HG03469 (cell line): ENCODE measurements at regions not wholly inside any gene's neighbourhood (a gene's known extent, or its start where the extent isn't known, plus 50 kb on each side); places are given as distances from the start of the nearest gene placed in this dataset.

Experiments
- ATAC-seq: cut with Tn5 transposase; IDR thresholded peaks from one replicate; pipeline ENCODE4 v1.9.1; 2021; ENCODE audit warnings: mild to moderate bottlenecking, moderate library complexity, moderate number of reproducible peaks; ENCODE audit not compliant: unreplicated experiment

GRCh38 chr20:39549733-39550132 lies 587.6 kb downstream of the DHX35 start:
- ATAC-seq, result no peak

- no peak for ATAC-seq
Observed at GRCh38 chr20:39547546-39548408, 585.6 kb downstream of the DHX35 start.

GRCh38 chr20:39541136-39541803 lies 579.1 kb downstream of the DHX35 start:
- ATAC-seq, result no peak

DNA sequence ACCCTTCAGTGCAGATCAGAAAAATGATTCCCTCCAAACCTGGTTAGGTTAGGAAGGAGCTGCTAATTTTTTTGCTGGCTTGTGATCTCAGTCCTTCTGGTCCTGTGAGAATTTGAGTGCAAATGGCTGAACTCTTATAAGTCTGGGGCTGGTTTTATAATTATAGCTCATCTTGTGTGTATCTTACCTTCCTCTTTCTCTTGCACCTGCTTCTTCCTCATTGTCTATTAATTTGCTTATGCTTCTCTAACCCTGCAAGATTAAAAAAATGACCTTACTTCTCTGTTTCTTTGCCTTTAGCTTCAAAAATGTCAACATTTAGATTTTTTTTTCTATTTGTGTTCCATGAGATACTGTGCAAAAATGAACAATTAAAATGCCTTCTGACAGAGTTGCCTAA lies 576.2 kb downstream of the DHX35 start:
- ATAC-seq, result no peak

DNA sequence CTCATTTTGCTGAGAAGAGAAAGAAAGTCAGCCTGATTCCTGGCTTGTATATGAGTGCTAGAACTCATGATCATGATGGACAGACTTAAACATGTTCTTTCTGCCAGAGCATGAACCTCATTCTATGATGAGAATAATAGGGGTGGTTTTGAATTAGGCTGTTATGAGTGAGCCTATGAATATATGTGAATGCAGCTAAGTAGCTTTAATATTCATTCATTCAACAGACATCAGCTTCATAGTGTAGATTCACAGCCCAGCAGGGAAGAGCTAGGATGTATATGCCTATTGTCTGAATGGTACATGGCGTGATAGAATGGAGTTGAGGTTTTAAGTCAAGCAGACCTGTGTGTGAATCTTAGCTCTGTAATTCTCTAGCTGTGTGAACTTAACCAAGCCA lies 573.2 kb downstream of the DHX35 start:
- ATAC-seq, result no peak

- no peak for ATAC-seq
Observed at GRCh38 chr20:39534846-39535245, 572.7 kb downstream of the DHX35 start.

GRCh38 chr20:39533858-39534257 lies 571.7 kb downstream of the DHX35 start:
- no peak for ATAC-seq

- no peak for ATAC-seq
Observed at GRCh38 chr20:39532205-39532604, 570.1 kb downstream of the DHX35 start.

DNA sequence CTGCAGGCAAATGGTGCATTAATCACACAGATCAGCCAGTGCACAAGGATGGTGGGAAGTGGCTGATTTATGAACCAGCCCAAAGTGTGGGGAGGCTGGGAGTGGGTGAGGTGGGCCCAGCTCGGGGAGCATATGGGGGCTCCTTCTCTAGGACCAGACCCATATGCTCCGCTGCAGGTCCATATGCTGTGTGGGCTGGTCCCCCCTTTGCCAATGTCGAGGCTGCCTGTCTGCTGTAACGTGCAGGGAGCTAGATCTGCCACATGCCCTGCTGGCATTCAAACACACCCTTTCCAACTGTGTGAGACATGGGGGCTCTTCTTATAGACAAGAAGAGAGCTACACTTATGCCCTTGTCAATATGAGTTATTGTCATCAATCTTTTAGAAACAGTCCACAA lies 566.3 kb downstream of the DHX35 start:
- no peak for ATAC-seq

- ATAC-seq, result no peak
Observed at GRCh38 chr20:39524371-39524911, 562.3 kb downstream of the DHX35 start.

DNA sequence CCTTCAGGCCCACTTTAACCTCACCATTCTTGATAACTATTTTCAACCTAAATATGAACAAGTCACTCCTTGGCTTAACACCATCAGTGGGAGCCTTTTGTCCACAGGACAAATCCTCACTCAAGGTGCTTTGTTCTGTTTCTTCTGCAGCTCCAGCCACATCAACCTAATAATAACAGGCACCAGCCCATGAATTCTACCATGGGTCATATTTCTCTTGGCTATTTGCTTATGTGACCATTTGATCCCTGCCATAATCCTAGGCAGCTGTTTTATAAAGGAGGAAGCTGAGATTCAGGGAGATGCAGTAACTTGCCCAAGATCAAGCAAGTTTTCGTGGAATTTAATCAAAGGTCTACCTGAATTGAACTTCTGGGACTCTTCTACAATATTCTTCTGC lies 561.3 kb downstream of the DHX35 start:
- ATAC-seq, result no peak

DNA sequence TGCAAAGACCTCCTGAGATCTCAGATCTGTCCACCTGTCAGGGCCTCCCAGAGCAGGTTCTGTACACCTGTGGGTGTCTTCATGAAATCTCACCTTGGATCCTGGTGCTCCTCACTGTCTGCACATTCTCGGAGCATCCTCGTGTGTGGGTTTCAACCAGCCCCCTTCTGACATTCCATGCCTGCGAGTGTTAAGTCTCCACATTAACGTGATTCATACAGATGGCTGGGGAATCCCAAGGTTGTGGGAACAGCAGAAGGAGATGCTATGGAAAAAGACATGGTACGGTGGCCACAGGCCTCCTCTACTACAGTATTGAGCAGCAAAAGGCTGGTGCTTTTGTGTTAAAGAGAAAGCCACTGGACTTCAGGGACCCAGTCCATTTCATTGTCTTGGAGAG lies 556.5 kb downstream of the DHX35 start:
- ATAC-seq, result no peak

DNA sequence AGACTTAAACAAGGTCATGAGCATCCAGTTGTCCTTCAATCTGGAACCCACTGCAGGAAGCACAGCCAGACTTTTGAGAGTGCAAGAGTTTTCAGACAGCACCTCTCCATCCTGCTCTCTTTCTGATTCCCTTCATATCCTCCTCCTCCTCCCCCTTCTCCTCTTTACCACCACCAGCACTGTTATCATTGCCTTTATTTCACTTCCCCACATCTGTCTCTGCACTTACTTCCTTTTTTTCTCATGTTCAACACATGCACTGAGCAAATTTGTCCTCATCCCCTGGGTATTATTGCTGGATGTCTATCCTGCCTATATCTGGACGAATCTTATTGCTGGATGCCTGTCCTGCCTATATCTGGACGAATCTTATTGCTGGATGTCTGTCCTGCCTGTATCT lies 554.8 kb downstream of the DHX35 start:
- ATAC-seq, result no peak

DNA sequence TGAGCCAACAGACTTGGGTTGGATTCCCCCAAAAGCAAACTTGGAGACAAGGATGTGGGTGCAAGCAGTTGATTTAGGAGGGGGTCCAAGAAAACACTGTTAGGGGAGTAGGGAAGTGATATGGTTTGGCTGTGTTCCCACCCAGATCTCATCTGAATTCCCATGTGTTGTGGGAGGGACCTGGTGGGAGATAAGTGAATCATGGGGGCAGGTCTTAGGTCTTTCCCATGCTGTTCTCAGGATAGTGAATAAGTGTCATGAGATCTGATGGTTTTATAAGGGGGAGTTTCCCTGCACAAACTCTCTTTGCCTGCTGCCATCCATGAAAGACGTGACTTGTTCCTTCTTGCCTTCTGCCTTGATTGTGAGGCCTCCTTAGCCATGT lies 542.6 kb downstream of the DHX35 start:
- no peak for ATAC-seq

DNA sequence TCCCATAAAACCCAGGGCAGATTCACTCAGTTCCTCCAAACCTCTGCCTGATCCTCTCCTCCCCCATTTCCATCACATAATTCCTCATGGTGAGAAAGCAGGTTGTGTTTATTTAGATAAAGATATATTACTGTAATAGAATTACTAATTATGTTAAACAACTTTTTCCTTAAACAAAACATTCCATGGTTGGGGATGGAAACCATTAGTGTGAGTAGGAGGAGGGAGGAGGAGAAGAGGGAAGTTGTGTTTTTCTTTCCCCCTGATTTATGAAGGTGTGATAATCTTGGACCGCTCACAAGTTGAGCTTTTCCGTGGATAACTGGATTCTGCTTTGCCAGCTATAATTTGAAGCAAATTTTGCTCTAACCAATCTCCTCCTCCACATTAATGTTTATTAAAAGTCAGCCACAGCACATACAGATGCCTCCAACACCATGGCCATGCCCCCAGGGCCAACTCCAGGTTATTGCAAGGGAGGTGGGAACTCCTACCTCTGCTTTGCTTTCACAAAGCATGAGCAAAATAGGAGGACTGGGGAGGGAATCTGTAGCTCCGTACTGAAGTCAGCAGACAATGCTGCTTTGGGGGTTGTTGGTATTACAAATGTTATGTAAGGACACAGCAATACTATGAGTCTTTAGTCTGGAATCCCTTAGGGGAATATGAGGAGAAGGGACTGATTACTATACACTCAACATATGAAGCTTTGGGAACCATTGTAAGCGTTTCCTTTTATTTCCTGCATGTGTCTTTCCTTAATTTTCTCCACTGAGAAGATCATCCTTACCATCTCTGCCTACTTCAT lies 542.0 kb downstream of the DHX35 start:
- no peak for ATAC-seq

DNA sequence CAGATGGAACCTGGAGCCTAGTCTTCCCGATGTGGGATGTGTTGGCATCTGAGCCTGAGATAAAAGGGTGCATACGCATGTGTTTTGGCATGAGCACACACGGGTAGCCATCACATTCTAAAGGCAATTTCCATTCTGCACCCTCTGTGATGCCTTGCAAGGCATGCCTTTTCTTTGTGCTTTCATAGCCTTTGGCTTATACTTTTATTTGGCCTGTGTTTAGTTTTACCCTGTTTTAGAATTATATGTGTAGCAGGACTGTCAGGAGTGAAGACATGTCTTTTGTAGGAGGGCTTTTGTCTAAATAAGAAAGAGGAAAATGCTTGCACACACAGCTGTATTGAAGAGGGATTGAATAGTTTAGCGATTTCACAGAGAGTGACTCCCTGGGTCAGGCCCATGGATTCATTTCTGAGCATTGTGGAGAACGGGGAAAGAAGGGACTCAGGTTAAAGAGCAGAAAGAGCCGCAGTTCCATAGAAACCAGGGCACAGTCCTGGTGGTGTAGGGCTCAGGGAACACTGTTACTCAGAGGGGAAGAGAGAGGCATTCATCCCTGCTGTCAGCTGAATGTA lies 530.2 kb downstream of the DHX35 start:
- no peak for ATAC-seq

GRCh38 chr20:39491711-39492110 lies 529.6 kb downstream of the DHX35 start:
- no peak for ATAC-seq

DNA sequence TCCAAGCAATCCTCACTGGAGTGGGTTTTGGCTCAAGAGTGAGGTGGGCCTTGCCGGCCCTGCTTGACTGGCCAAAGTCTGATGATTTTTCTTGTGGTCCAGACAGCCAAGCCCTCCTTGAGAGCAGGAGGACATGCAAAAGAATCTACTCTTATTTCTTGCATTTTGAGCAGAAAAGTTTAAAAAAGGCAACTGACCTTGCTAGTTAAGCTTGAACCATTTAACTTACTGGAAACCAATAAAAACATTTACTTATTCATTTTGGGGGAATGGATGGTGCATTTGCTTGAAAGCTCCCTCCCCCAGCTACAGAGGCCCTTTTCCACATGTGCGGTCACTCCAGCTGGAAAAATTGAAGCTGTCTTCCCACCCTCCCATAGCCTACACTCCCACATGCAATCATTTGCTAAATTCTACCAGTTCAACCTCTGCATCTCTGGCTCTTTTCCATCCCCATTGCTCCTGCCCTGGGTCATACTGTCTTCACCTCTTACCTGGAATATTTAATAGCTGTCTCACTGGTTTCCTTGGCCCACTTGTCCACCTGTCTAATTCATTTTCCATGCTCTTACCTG lies 527.9 kb downstream of the DHX35 start:
- no peak for ATAC-seq

DNA sequence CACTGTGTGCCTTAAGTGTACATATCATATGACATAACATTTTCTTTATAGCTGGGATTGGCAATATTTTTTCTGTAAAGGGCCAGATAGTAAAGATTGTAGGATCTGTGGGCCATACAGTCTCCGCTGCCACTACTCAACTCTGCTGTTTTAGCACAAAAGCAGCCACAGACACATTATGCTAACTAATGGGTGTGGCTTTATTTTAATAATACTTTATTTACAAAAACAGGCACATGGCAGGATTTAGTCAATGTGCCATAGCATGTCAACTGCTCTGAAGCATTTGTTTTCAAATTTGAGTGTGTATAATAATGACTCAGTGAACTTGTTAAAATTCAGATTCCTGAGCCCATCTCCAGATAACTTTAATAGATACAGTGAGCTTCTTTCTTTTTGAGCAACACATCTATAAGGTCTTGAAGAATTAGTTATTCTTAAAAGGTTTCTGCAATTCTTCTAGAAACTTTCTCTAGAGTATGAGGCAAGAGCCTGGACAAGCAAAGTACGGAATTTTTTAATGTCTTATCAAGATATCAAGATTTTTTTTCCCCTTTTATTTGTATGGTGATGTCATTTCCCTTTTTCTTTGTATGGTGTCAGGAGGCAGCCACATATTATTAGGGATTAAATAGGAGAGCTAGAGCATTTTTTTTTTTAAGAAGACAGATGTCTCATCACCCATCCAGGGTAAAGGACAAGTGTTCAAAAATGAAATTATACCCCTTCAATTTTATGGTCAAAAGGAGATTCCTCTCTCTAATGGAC lies 518.3 kb downstream of the DHX35 start:
- ATAC-seq, result no peak
